Hematopoietic multipotent progenitor cell treated with erythropoietin and hydrocortisone succinate and interleukin-3 and kit ligand, for 6 days (in vitro differentiated cells): ENCODE measurements at regions not wholly inside any gene's neighbourhood (a gene's known extent, or its start where the extent isn't known, plus 50 kb on each side); places are given as distances from the start of the nearest gene placed in this dataset.

Source experiments
- DNase-seq: peaks from one replicate; pipeline ENCODE4 v3.0.0-alpha.2; 2015

GRCh38 chr2:82538590-82539279 lies 1920.3 kb downstream of the SUCLG1 start:
- no peak for DNase-seq

- no peak for DNase-seq
Measured at GRCh38 chr2:82528288-82528687, 1930.8 kb downstream of the SUCLG1 start.

DNA sequence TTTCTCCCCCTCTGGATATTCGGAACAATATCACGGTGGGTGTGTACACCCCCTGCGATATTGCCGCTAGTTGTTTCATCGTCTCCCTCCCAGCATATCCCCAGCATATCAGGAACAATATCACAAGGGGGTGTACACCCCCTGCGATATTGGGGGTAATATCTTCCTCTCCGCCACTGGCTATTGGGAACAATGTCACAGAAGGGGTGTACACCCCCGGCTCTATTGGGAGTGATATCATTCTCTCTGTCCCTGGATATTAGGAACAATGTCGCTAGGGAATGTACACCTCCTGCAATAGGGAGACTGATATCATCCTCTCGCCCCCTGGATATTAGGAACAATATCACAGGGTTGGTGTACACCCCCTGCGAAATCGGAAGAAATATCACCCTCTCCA lies 1932.0 kb downstream of the SUCLG1 start:
- DNase-seq = peak; percentile 12

GRCh38 chr2:82526277-82526676 lies 1932.8 kb downstream of the SUCLG1 start:
- no peak for DNase-seq

DNA sequence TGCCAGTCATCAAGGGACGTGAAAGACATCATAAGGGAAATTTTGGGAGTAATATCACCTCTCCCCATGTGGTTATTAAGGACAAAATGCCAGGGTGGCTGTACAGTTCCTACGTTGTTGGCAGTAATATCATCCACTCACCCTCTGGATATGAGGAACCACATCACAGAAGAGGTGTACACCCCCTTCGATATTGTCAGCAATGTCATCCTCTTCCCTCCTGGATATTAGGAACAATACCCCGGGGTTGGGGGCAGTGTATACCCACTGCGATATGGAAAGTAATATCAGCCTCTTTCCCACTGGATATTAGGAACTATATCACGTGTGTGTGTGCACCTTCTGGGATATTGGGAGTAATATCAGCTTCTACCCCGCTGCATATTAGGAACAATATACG lies 1933.3 kb downstream of the SUCLG1 start:
- no peak for DNase-seq

DNA sequence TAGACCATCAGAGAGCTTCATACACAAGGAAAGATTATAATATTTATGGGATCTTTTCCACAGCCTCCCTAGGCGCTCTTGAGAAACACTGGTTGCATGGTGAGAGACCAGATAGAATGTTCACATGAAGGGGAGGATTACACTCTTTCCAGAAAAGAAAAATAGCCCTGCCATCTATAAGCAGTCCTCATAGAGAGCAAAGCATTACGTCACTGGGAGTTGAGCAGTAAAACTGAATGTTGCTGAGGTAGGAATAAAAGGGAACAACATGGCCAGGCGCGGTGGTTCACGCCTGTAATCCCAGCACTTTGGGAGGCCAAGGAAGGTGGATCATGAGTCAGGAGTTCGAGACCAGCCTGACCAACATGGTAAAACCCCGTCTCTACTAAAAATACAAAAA lies 1934.3 kb downstream of the SUCLG1 start:
- DNase-seq = no peak

DNA sequence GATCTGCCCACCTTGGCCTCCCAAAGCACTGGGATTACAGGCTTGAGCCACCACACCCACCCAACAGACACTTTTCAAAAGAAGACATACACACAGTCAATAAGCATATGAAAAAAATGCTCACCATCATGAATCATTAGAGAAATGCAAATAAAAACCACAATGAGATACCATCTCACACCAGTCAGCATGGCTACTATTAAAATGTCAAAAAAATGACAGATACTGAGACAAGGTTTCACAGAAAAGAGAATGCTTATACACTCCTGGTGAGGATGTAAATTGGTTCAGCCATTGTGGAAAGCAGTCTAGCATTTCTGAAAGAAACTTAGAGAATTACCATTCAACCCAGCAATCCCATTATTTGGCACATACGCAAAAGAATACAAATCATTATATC lies 1947.2 kb downstream of the SUCLG1 start:
- no peak for DNase-seq

DNA sequence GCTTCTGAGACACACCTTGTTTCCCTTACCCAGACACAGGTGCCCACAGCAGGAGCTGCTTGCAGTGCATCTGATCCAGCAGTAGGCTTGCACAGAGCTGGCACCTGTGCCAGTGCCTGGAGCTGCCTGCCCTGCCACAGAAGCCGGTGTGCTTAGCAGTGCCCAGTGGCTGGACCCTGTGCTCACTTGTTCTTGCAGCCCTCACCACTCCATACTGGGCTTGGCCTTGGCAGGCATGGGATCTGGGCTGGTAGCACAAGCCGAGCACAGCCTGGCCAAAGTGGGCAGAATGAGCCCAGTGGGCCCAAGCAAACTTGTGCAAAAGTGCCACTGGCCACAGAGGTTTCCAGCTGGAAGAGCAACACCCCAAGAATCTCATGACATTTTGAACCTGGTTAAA lies 1950.4 kb downstream of the SUCLG1 start:
- DNase-seq = no peak

- no peak for DNase-seq
Measured at GRCh38 chr2:82507657-82508056, 1951.4 kb downstream of the SUCLG1 start.

GRCh38 chr2:82501217-82501616 lies 1957.9 kb downstream of the SUCLG1 start:
- DNase-seq = no peak

GRCh38 chr2:82498777-82499443 lies 1960.2 kb downstream of the SUCLG1 start:
- no peak for DNase-seq

DNA sequence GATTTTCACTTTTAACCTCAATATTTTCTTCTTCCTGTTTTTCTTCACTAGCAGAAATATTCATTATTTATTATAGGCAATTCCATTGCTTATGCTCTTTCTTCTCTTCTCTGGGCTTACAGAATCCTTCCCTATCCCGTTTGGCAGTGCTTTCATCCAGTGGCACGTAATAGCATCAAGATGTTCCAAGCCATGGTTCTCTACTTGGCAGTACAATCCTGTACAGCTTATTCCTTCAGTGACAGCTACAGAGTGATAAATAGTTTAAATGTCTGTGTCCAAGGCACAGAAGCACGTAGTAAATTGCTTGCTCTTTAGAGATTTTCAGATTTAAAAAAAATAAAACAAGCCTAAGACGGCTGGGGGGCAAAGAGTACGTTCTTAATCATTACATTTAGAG lies 1964.3 kb downstream of the SUCLG1 start:
- no peak for DNase-seq

DNA sequence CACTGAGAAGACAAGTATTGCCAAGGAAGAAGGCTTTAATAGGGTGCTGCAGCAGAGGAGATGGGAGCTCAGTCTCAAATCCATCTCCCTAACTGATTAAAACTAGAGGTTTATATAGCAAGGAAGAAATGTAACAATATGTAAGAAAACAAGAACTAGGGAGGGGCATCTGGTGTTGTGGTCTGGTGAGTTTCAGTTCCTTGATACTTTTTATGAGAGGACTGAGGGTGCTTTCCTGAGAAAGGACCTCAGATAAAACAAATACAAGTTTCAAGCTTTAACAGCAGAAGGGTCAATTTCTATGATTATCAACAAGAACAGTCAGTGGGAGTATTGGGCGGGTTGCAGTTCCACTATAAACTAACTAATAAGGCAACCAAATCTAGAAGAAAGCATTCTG lies 1967.5 kb downstream of the SUCLG1 start:
- no peak for DNase-seq

- no peak for DNase-seq
Measured at GRCh38 chr2:82487354-82487753, 1971.7 kb downstream of the SUCLG1 start.

GRCh38 chr2:82485701-82486100 lies 1973.4 kb downstream of the SUCLG1 start:
- DNase-seq = no peak

- no peak for DNase-seq
Measured at GRCh38 chr2:82481207-82481606, 1977.9 kb downstream of the SUCLG1 start.

DNA sequence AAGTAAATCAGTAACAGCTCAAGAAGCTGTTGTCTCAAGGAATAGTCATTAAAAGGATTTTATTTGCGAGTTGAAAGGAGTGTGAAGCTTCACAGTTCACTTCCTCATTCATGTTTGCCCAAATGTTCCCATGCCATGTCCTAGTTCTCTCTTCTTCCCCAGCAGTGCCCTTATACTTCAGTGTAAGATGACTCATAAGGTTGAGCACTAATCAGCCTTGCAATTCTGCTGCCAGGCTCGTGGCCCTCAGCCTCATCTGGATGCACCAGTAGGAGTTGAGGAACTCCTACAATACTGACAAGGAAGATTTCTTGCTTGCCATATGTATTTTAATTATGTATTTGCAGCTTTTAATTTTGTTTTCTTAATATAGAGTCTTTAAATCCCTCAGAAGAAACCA lies 1980.4 kb downstream of the SUCLG1 start:
- DNase-seq = no peak

DNA sequence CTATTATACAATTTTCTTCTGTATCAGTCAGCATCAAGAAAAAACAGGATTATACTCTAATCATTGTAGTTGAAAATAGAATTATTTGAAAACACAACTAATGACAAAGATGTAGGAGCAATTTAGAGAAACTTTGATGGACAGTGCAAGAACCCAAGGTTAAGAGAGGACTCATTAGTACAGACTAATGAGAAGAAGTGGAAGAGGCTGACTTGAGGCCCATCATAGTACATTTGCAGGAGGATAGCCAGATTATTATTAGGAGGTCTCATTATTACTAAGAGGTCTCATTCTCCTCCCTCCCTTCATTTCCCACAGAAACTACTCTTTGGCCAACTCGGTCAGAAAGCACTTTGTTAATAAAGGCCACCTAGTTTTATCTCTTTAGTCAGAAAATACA lies 1983.0 kb downstream of the SUCLG1 start:
- DNase-seq = no peak

GRCh38 chr2:82428251-82428650 lies 2030.8 kb downstream of the SUCLG1 start:
- no peak for DNase-seq

- DNase-seq = no peak
Measured at GRCh38 chr2:82412021-82412420, 2047.1 kb downstream of the SUCLG1 start.

DNA sequence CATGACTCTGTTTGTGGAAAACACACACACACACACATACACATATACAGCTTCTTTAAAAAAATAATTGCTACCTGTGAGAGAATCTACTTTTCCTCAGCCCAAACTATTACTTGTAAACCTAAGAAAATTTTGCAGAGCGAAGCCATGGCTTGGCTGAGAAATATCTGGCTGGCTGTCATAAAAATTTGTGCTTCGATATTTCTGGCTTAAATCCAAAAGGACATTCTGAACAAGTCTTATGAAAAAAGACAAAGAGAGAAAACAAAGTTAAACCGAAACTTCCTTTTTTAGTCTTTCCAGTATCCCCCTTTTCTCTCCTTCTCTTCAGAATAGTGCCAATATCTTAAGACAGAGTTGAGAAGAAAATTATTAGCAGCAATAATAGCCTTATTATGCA lies 2048.0 kb downstream of the SUCLG1 start:
- no peak for DNase-seq

- DNase-seq = no peak
Measured at GRCh38 chr2:82395531-82395930, 2063.5 kb downstream of the SUCLG1 start.

- DNase-seq = no peak
Measured at GRCh38 chr2:82391386-82391785, 2067.7 kb downstream of the SUCLG1 start.

GRCh38 chr2:82355622-82356021 lies 2051.1 kb upstream of the LRRTM1 start:
- DNase-seq = no peak

DNA sequence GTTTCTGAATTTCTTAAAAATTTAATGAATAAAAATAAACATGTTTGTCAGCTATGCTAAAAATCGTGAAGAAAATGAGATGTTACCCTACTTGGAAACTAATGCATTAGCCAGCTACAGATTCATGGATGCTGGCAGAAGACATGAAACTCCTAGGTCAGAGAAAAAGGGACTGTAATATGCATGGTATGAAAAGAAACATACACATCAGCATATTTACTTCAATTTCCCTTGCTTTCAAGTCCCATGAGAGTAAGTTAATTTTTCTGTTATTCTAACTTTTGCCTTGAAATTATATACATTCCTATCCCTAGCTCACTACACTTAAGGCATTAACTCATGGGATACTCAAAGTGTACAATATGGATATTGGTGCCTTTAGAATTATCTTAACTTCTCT lies 2041.4 kb upstream of the LRRTM1 start:
- no peak for DNase-seq
